SU-DHL-6 (cell line): ENCODE measurements at regions not wholly inside any gene's neighbourhood (a gene's known extent, or its start where the extent isn't known, plus 50 kb on each side); places are given as distances from the start of the nearest gene placed in this dataset.

Experiments used
- EZH2phosphoT487 ChIP-seq: fragments of 200-600 bp; sonication (generic), shearing (Covaris generic); conservative IDR thresholded peaks from 2 replicates; pipeline ENCODE4 v1.6.1; 2018; ENCODE audit warnings: mild to moderate bottlenecking, antibody characterized with exemption, low read length, moderate library complexity, mixed read lengths
- TF ChIP-seq, protein P1 (sequence below): fragments of 200-600 bp; sonication (generic); IDR thresholded peaks from one replicate; pipeline ENCODE4 v1.5.1; 2017; ENCODE audit warnings: antibody characterized with exemption, mild to moderate bottlenecking, low read length, moderate library complexity; ENCODE audit not compliant: insufficient read depth, poor library complexity, severe bottlenecking

DNA sequence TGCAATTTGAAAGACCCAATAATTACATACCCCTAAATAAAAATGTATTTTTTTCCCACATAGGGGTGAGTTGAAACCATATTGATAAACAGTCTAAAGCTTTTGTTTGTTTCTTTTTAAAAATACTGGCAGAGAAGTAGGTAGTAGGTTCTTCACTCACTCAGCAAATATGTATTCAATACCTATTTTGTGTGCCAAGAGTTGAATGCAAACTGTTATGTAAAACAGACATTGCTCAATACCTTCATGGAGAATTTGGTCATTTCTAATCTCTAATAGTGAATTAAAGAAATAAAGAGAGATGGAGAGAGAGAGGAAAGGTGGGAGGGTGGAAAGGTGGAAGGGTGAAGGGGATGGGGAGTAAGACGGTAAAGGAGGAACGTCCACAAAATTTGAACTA lies 589.9 kb upstream of the GNPDA2 start:
- TF ChIP-seq, protein P1, sequence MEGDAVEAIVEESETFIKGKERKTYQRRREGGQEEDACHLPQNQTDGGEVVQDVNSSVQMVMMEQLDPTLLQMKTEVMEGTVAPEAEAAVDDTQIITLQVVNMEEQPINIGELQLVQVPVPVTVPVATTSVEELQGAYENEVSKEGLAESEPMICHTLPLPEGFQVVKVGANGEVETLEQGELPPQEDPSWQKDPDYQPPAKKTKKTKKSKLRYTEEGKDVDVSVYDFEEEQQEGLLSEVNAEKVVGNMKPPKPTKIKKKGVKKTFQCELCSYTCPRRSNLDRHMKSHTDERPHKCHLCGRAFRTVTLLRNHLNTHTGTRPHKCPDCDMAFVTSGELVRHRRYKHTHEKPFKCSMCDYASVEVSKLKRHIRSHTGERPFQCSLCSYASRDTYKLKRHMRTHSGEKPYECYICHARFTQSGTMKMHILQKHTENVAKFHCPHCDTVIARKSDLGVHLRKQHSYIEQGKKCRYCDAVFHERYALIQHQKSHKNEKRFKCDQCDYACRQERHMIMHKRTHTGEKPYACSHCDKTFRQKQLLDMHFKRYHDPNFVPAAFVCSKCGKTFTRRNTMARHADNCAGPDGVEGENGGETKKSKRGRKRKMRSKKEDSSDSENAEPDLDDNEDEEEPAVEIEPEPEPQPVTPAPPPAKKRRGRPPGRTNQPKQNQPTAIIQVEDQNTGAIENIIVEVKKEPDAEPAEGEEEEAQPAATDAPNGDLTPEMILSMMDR: no peak
- no peak for TF ChIP-seq EZH2phosphoT487
